GM13976 (cell line): ENCODE measurements at regions not wholly inside any gene's neighbourhood (a gene's known extent, or its start where the extent isn't known, plus 50 kb on each side); places are given as distances from the start of the nearest gene placed in this dataset.

Experiments
- DNase-seq: peaks from one replicate; pipeline ENCODE4 v3.0.0; 2012; ENCODE audit warnings: low spot score
- CTCF ChIP-seq: IDR thresholded peaks from 2 replicates; pipeline ENCODE4 v1.5.1; 2012; ENCODE audit warnings: borderline replicate concordance, mild to moderate bottlenecking; ENCODE audit not compliant: insufficient read depth; ENCODE audit errors: extremely low read depth, missing control alignments, control extremely low read depth
- in situ Hi-C: fragments of 300-500 bp; cut with MboI; formaldehyde crosslinking; loops from one replicate; pipeline ENCODE4 v1.12.0; 2022; ENCODE audit warnings: low sequenced_read_pairs, mixed read lengths, inconsistent platforms; ENCODE audit not compliant: unreplicated experiment

- no peak for DNase-seq
- in situ Hi-C loops: no loop called here
- TF ChIP-seq CTCF: no peak
Observed at GRCh38 chr2:81225756-81226155, 921.2 kb upstream of the LRRTM1 start.

GRCh38 chr2:81213598-81213997, 909.0 kb upstream of the LRRTM1 start:
- in situ Hi-C loops: no loop called here
- TF ChIP-seq CTCF: no peak
- no peak for DNase-seq

GRCh38 chr2:81206216-81206615, 901.7 kb upstream of the LRRTM1 start:
- no peak for DNase-seq
- no peak for TF ChIP-seq CTCF
- in situ Hi-C loops: no loop called here

GRCh38 chr2:81196933-81197628, 892.5 kb upstream of the LRRTM1 start:
- in situ Hi-C loops: no loop called here
- no peak for TF ChIP-seq CTCF
- no peak for DNase-seq

- no peak for TF ChIP-seq CTCF
- no peak for DNase-seq
- in situ Hi-C loops: no loop called here
Observed at GRCh38 chr2:81196383-81196851, 891.9 kb upstream of the LRRTM1 start.

- no peak for TF ChIP-seq CTCF
- in situ Hi-C loops: no loop called here
- no peak for DNase-seq
Observed at GRCh38 chr2:81195774-81196382, 891.3 kb upstream of the LRRTM1 start.
